ENCODE measurements at regions not wholly inside any gene's neighbourhood (a gene's known extent, or its start where the extent isn't known, plus 50 kb on each side); places are given as distances from the start of the nearest gene placed in this dataset.
A peak's percentile ranks its signal among the peaks of the same experiment; 100 is the strongest.

- Histone ChIP-seq H3K4me2 (ENCODE audit: insufficient read depth, low read length) (peak overlapping the region; percentile 97), H3K79me2 (ENCODE audit: control insufficient read depth, insufficient read depth, low read length) (peaks cover 86% of the 10 kb centered on the region), H3K4me1 (ENCODE audit: control insufficient read depth, extremely low read depth, insufficient read depth, low read length) (peaks cover 52% of the 10 kb centered on the region), H3K9ac (replicated peaks; ENCODE audit: extremely low read depth, insufficient read depth, low read length) (peak overlapping the region; percentile 100), H3K9me3 (replicated peaks; ENCODE audit: control insufficient read depth, insufficient read depth, low read length) (no peaks in the 10 kb centered on the region), H3K9me1 (replicated peaks; ENCODE audit: control insufficient read depth, extremely low read depth, insufficient read depth, low read length) (no peaks in the 10 kb centered on the region), H3K27me3 (ENCODE audit: control insufficient read depth in 2 of 2, insufficient read depth in 2 of 2, low read length in 2 of 2) (no peaks in the 10 kb centered on the region), H3K27ac (ENCODE audit: insufficient read depth, low read depth, low read length) (peak overlapping the region; percentile 100), H4K20me1 (replicated peaks; ENCODE audit: control insufficient read depth, extremely low read depth, insufficient read depth, low read length) (no peaks in the 10 kb centered on the region), H3K36me3 (ENCODE audit: control insufficient read depth in 2 of 2, extremely low read depth in 1 of 2, insufficient read depth in 2 of 2, low read length in 2 of 2) (peaks cover 0 to 3% of the 10 kb centered on the region in 2 experiments), H2AFZ (ENCODE audit: low read depth, low read length) (no peak overlapping the region), H3K4me3 (replicated peaks in 1 of 3; ENCODE audit: insufficient read depth in 1 of 3, low read depth in 1 of 3, low read length in 3 of 3) (peak overlapping the region; percentile 51 to 99 (median 88))
- TF ChIP-seq CTCF (IDR thresholded peaks at IDR 0.05; ENCODE audit: extremely low read depth in 1 of 2, insufficient read depth in 1 of 2, low read depth in 1 of 2, low read length in 2 of 2) (no peak), POLR2A (IDR thresholded peaks at IDR 0.05; ENCODE audit: low read depth, low read length) (peak; percentile 76)
- DNase-seq (ENCODE audit: low read depth, low spot score) (peak; percentile 72), FAIRE-seq (no peak)
- ChIA-PET POLR2A (interaction anchor here (0.5 to 4.3 kb wide), 10 partner anchors 7 to 478 kb away, joined by 3 to 33 read pairs (median 5); no protein-coding TSS in a partner anchor), CTCF (interaction anchor here (1.3 to 13.7 kb wide), 6 partner anchors 15 to 129 kb away, joined by 3 to 160 read pairs (median 7); no protein-coding TSS in a partner anchor)
- intact Hi-C loops (cut with micrococcal nuclease), result loop anchor here (5.0 kb wide), 1 partner anchor 196 kb away; no protein-coding TSS in a partner anchor
- BruUV-seq (replicated peaks), result TSS peak; percentile 33
- dilution Hi-C loops (cut with MboI; ENCODE audit: extremely low pct_ligation_motif_present, low sequenced_read_pairs), result no loop called here
Measured at GRCh38 chr7:130910949-130911944, 177.2 kb upstream of the KLF14 start.
